ENCODE measurements at regions not wholly inside any gene's neighbourhood (a gene's known extent, or its start where the extent isn't known, plus 50 kb on each side); places are given as distances from the start of the nearest gene placed in this dataset.

DNA sequence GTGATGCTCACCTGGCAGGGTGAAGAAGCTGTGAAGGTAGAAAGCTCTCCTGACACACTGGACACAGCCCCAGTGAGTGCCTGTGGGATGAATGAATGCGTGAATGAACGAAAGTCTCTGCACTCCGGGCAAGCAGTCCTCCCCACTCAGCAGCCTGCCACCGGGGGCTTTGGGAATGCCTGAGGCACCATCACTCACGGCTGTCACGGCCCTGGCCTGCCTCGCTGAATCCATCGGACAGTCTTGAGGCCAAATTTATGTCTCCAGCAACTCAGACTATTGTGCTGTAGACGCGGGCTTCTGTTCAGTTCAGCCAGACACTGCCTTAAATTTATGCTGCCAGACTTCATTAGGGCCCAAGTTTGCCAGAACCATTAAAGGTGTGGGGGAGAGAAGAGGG lies 62.9 kb upstream of the TEX51 start:
- DNase-seq (ENCODE audit: low read depth, low spot score) = no peak
- H3K4me3 ChIP-seq (ENCODE audit: low read length) = no peak overlapping the region
- H3K9me3 ChIP-seq (ENCODE audit: control insufficient read depth, insufficient read depth, low read length) = no peaks in the 10 kb centered on the region
- H3K36me3 ChIP-seq (ENCODE audit: control insufficient read depth, insufficient read depth, low read length) = no peaks in the 10 kb centered on the region
- H3K27me3 ChIP-seq (ENCODE audit: control insufficient read depth, insufficient read depth, low read length) = no peaks in the 10 kb centered on the region
- H3K27ac ChIP-seq (ENCODE audit: low read length) = no peak overlapping the region
- 0 out of 2 replicates have a peak, but pooled peaks cover 1% of the 10 kb centered on the region for H3K4me1 ChIP-seq (ENCODE audit: control insufficient read depth, insufficient read depth, low read length)
- no CpG with 5 or more reads among the region's 10 CpGs for WGBS (ENCODE audit: insufficient coverage, insufficient read length)

DNA sequence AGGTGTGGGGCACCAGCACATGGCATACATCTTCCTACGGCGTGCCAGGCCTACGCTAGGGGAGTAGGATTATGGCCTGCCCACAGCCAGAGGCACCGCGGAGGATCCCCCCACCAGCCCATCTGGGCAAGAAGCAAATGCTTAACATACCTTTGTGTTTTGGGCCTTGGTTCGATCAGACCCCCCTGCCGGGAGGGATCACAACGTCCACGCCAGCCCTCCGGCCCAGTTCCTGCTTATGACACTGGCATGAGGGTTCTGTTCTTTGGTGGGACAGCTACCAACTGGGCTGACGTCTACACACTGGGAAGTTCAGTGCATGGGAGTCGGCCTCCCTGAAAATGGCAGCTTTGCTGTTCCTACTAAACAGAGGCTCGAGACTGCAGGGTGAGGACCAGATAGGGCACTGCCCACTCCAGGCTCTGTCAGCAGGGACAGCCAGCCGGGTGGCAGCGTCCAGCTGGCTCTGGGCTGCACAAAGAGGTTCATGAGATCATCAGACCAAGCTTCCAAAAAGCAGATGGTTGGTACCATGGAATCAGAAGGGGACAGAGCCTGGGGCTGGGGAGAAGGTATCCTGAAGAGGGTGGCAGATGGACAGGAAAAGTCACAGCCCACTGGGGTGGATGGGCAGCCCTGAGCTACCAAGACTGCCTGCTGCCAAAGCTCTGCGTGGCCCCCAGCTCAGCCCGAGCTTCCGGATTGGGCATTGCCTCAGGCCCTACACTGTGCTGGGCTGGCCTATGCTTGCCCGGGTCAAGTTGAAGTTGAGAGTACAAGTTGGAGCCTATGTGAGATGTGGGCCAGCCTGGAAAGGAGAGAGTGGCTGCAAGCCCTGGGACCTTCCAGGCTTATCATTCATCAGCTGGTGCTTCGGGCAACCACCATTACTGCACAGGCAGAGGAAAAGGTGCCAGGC lies 61.7 kb upstream of the TEX51 start:
- 0 out of 2 replicates have a peak, but pooled peaks cover 1% of the 10 kb centered on the region for H3K4me1 ChIP-seq (ENCODE audit: control insufficient read depth, insufficient read depth, low read length)
- H3K27ac ChIP-seq (ENCODE audit: low read length) = no peak overlapping the region
- no peaks in the 10 kb centered on the region for H3K9me3 ChIP-seq (ENCODE audit: control insufficient read depth, insufficient read depth, low read length)
- no peak for DNase-seq (ENCODE audit: low read depth, low spot score)
- WGBS (ENCODE audit: insufficient coverage, insufficient read length) = no CpG with 5 or more reads among the region's 20 CpGs
- no peak overlapping the region for H3K4me3 ChIP-seq (ENCODE audit: low read length)
- H3K36me3 ChIP-seq (ENCODE audit: control insufficient read depth, insufficient read depth, low read length) = no peaks in the 10 kb centered on the region
- no peaks in the 10 kb centered on the region for H3K27me3 ChIP-seq (ENCODE audit: control insufficient read depth, insufficient read depth, low read length)

DNA sequence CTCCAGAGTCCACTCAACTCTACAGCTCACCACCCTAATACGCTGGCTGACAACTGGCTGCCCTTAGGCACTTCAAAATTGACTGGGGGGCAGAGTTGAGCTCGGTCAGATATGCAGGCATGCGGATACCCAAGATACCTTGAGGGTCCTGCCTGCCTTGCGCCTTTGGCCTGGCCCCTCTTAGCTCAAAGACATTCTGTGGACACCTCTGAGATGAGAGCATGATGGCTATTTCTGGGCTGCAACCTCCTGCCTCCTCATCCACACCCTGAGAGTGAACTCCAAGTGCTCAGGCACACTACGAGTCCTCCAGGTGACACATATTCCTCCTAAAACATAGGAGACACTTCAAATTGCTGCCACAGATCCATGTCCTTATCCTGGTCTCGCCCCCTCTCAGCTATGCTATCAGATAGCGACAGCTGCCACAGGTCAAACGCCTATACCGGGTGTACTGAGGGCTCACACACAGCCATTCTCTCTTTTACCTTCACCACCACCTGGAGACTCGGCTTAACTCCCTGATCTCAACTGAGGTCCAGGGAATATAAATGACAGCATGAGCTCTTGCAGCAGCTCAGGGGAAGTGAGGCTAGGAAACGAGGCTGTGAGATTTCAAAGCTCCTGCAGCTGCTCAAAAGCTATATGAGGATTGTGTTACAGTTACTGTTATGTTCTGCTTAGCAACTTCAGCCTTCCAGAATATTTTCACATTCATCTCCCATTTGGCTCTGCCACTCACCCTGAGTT lies 60.5 kb upstream of the TEX51 start:
- no CpG with 5 or more reads among the region's 11 CpGs for WGBS (ENCODE audit: insufficient coverage, insufficient read length)
- H3K27me3 ChIP-seq (ENCODE audit: control insufficient read depth, insufficient read depth, low read length) = no peaks in the 10 kb centered on the region

GRCh38 chr2:126838716-126838985 lies 60.0 kb upstream of the TEX51 start:
- H3K4me3 ChIP-seq (ENCODE audit: low read length) = no peak overlapping the region
- H3K27ac ChIP-seq (ENCODE audit: low read length) = no peak overlapping the region
- WGBS (ENCODE audit: insufficient coverage, insufficient read length) = no CpG with 5 or more reads among the region's 3 CpGs
- 0 out of 2 replicates have a peak, but pooled peaks cover 1% of the 10 kb centered on the region for H3K4me1 ChIP-seq (ENCODE audit: control insufficient read depth, insufficient read depth, low read length)
- no peaks in the 10 kb centered on the region for H3K9me3 ChIP-seq (ENCODE audit: control insufficient read depth, insufficient read depth, low read length)
- H3K36me3 ChIP-seq (ENCODE audit: control insufficient read depth, insufficient read depth, low read length) = no peaks in the 10 kb centered on the region
- no peaks in the 10 kb centered on the region for H3K27me3 ChIP-seq (ENCODE audit: control insufficient read depth, insufficient read depth, low read length)
- no peak for DNase-seq (ENCODE audit: low read depth, low spot score)

More for the DNA sequence above, 60.5 kb upstream of the TEX51 start:
- Histone ChIP-seq H3K4me3 (ENCODE audit: low read length) (no peak overlapping the region), H3K36me3 (ENCODE audit: control insufficient read depth, insufficient read depth, low read length) (no peaks in the 10 kb centered on the region), H3K9me3 (ENCODE audit: control insufficient read depth, insufficient read depth, low read length) (no peaks in the 10 kb centered on the region), H3K4me1 (ENCODE audit: control insufficient read depth, insufficient read depth, low read length) (0 out of 2 replicates have a peak, but pooled peaks cover 1% of the 10 kb centered on the region), H3K27ac (ENCODE audit: low read length) (no peak overlapping the region)
- no peak for DNase-seq (ENCODE audit: low read depth, low spot score)

- no peak for DNase-seq (ENCODE audit: low read depth, low spot score)
- H3K36me3 ChIP-seq (ENCODE audit: control insufficient read depth, insufficient read depth, low read length) = no peaks in the 10 kb centered on the region
- no peaks in the 10 kb centered on the region for H3K9me3 ChIP-seq (ENCODE audit: control insufficient read depth, insufficient read depth, low read length)
- H3K4me1 ChIP-seq (ENCODE audit: control insufficient read depth, insufficient read depth, low read length) = 0 out of 2 replicates have a peak, but pooled peaks cover 1% of the 10 kb centered on the region
- H3K4me3 ChIP-seq (ENCODE audit: low read length) = no peak overlapping the region
- no peak overlapping the region for H3K27ac ChIP-seq (ENCODE audit: low read length)
- H3K27me3 ChIP-seq (ENCODE audit: control insufficient read depth, insufficient read depth, low read length) = no peaks in the 10 kb centered on the region
Measured at GRCh38 chr2:126839796-126840195, 58.9 kb upstream of the TEX51 start.

- WGBS (ENCODE audit: insufficient coverage, insufficient read length) = no CpG with 5 or more reads among the region's 1 CpG
- Histone ChIP-seq H3K4me1 (ENCODE audit: control insufficient read depth, insufficient read depth, low read length) (no peaks in the 10 kb centered on the region), H3K27me3 (ENCODE audit: control insufficient read depth, insufficient read depth, low read length) (no peaks in the 10 kb centered on the region), H3K27ac (ENCODE audit: low read length) (no peak overlapping the region), H3K9me3 (ENCODE audit: control insufficient read depth, insufficient read depth, low read length) (no peaks in the 10 kb centered on the region), H3K4me3 (ENCODE audit: low read length) (no peak overlapping the region), H3K36me3 (ENCODE audit: control insufficient read depth, insufficient read depth, low read length) (no peaks in the 10 kb centered on the region)
- no peak for DNase-seq (ENCODE audit: low read depth, low spot score)
Measured at GRCh38 chr2:126843081-126843480, 55.6 kb upstream of the TEX51 start.

DNA sequence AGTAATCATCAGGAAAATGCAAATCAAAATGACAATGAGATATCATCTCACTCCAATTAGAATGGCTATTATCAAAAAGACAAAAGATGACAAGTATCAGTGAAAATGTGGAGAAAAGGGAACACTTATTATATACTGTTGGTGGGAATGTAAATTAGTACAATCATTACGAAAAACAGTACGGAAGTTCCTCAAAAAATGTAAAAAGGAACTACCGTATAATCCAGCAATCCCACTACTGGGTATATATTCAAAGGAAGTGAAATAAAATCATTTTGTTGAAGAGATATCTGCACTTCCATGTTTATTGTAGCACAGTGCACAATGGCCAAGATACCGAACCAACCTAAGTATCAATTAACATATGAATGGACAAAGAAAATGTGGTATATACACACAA lies 52.4 kb upstream of the TEX51 start:
- Histone ChIP-seq H3K4me1 (ENCODE audit: control insufficient read depth, insufficient read depth, low read length) (no peaks in the 10 kb centered on the region), H3K9me3 (ENCODE audit: control insufficient read depth, insufficient read depth, low read length) (no peaks in the 10 kb centered on the region), H3K27me3 (ENCODE audit: control insufficient read depth, insufficient read depth, low read length) (no peaks in the 10 kb centered on the region), H3K4me3 (ENCODE audit: low read length) (no peak overlapping the region), H3K27ac (ENCODE audit: low read length) (no peak overlapping the region), H3K36me3 (ENCODE audit: control insufficient read depth, insufficient read depth, low read length) (no peaks in the 10 kb centered on the region)
- no CpG with 5 or more reads among the region's 4 CpGs for WGBS (ENCODE audit: insufficient coverage, insufficient read length)
- DNase-seq (ENCODE audit: low read depth, low spot score) = no peak

Measured in iPS DF 6.9 (cell line).